OCI-LY1 (cell line): ENCODE measurements at regions not wholly inside any gene's neighbourhood (a gene's known extent, or its start where the extent isn't known, plus 50 kb on each side); places are given as distances from the start of the nearest gene placed in this dataset.

Experiments
- H2AFZ ChIP-seq: fragments of 200-600 bp; sonication (generic), shearing (Covaris generic); 2 replicates; pipeline ENCODE4 v1.6.0; 2014; ENCODE audit warnings: antibody characterized with exemption, mild to moderate bottlenecking, low read length
- H3F3A ChIP-seq: fragments of 200-600 bp; sonication (generic), shearing (Covaris generic); 2 replicates; pipeline ENCODE4 v1.6.0; 2014; ENCODE audit warnings: mild to moderate bottlenecking, antibody characterized with exemption, low read length, moderate library complexity; ENCODE audit not compliant: insufficient read depth
- H3K27ac ChIP-seq: fragments of 200-600 bp; sonication (generic); 2 replicates; pipeline ENCODE4 v1.5.1; 2014; ENCODE audit warnings: low read length, mixed run types, mild to moderate bottlenecking, low read depth; ENCODE audit not compliant: poor library complexity, severe bottlenecking
- H3K27me3 ChIP-seq: fragments of 200-600 bp; sonication (generic); 2 replicates; pipeline ENCODE4 v1.6.0; 2014; ENCODE audit warnings: antibody characterized with exemption, mild to moderate bottlenecking, low read length, moderate library complexity; ENCODE audit not compliant: insufficient read depth
- H3K36me3 ChIP-seq: fragments of 200-600 bp; sonication (generic); 2 replicates; pipeline ENCODE4 v1.6.1; 2014; ENCODE audit warnings: mild to moderate bottlenecking, antibody characterized with exemption, low read length, moderate library complexity, mixed read lengths; ENCODE audit not compliant: insufficient read depth
- H3K4me1 ChIP-seq: fragments of 200-600 bp; sonication (generic); 2 replicates; pipeline ENCODE4 v1.5.1; 2014; ENCODE audit warnings: mild to moderate bottlenecking, low read length, moderate library complexity; ENCODE audit not compliant: insufficient read depth, severe bottlenecking
- H3K4me2 ChIP-seq: fragments of 200-600 bp; sonication (generic), shearing (Covaris generic); 2 replicates; pipeline ENCODE4 v1.6.1; 2014; ENCODE audit warnings: low read length
- H3K4me3 ChIP-seq: fragments of 200-600 bp; sonication (generic); 2 replicates; pipeline ENCODE4 v1.5.1; 2014; ENCODE audit warnings: low read length, low read depth, mild to moderate bottlenecking, mixed read lengths; ENCODE audit not compliant: poor library complexity, severe bottlenecking
- H3K79me2 ChIP-seq: fragments of 200-600 bp; shearing (Covaris generic); 2 replicates; pipeline ENCODE4 v1.6.1; 2016; ENCODE audit warnings: mixed run types, low read length, mixed read lengths; ENCODE audit not compliant: insufficient read depth
- H3K9ac ChIP-seq: fragments of 200-600 bp; sonication (generic), shearing (Covaris generic); 2 replicates; pipeline ENCODE4 v1.6.1; 2014; ENCODE audit warnings: mild to moderate bottlenecking, low read length, mixed read lengths
- H3K9me2 ChIP-seq: fragments of 200-600 bp; sonication (generic), shearing (Covaris generic); 2 replicates; pipeline ENCODE4 v1.6.1; 2014; ENCODE audit warnings: low read depth, mild to moderate bottlenecking, low read length, mixed read lengths
- H3K9me3 ChIP-seq: fragments of 200-600 bp; shearing (Covaris generic); 2 replicates; pipeline ENCODE4 v1.6.1; 2014; ENCODE audit warnings: low read length, mixed read lengths
- H4K20me1 ChIP-seq: fragments of 200-600 bp; sonication (generic), shearing (Covaris generic); 2 replicates; pipeline ENCODE4 v1.6.0; 2016; ENCODE audit warnings: mild to moderate bottlenecking, low read length; ENCODE audit not compliant: insufficient read depth
- EZH2 ChIP-seq: fragments of 200-600 bp; sonication (generic), shearing (Covaris generic); IDR thresholded peaks from 2 replicates; pipeline ENCODE4 v1.8.0; 2017; ENCODE audit warnings: borderline replicate concordance, mixed run types, mild to moderate bottlenecking, antibody characterized with exemption, low read length, moderate library complexity, mixed read lengths
- TF ChIP-seq, protein P1 (sequence below): fragments of 200-600 bp; sonication (generic), shearing (Covaris generic); IDR thresholded peaks from 2 replicates; pipeline ENCODE4 v1.5.1; 2017; ENCODE audit warnings: mild to moderate bottlenecking, antibody characterized with exemption, low read length, moderate library complexity, mixed read lengths

DNA sequence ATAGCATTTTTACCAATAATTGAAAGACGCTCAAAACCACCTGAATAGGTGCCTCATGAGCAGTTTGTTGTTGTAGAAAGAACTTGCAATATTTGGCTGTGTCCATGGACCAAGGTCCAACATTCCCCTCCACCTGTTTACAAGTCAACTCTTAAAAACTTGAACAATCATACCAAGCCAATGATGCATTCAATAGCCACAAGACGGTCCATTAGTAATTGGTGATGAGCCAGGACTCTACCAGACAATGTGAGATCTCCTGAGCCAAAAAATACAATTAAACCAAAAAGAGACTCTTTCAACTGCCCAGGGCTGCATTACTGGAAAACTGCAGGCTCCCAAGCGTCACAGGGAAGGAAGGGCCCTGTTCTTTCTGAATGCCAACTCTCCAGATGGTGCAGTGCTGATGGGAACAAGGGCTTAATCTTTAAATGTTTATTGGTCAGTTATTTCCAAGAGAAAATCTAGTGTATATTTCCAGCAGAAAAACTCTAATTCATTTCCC lies 118.8 kb upstream of the EPB41L3 start:
- Histone ChIP-seq H3F3A (no peaks in the 10 kb centered on the region), H3K27ac (no peak overlapping the region), H3K4me3 (no peak overlapping the region), H3K9ac (no peak overlapping the region), H3K4me1 (no peaks in the 10 kb centered on the region), H3K36me3 (no peaks in the 10 kb centered on the region), H3K79me2 (no peaks in the 10 kb centered on the region), H3K9me3 (no peaks in the 10 kb centered on the region), H3K4me2 (no peak overlapping the region), H3K27me3 (no peaks in the 10 kb centered on the region), H4K20me1 (no peaks in the 10 kb centered on the region), H3K9me2 (no peaks in the 10 kb centered on the region), H2AFZ (no peak overlapping the region)
- TF ChIP-seq EZH2 = no peak
- TF ChIP-seq, protein P1, sequence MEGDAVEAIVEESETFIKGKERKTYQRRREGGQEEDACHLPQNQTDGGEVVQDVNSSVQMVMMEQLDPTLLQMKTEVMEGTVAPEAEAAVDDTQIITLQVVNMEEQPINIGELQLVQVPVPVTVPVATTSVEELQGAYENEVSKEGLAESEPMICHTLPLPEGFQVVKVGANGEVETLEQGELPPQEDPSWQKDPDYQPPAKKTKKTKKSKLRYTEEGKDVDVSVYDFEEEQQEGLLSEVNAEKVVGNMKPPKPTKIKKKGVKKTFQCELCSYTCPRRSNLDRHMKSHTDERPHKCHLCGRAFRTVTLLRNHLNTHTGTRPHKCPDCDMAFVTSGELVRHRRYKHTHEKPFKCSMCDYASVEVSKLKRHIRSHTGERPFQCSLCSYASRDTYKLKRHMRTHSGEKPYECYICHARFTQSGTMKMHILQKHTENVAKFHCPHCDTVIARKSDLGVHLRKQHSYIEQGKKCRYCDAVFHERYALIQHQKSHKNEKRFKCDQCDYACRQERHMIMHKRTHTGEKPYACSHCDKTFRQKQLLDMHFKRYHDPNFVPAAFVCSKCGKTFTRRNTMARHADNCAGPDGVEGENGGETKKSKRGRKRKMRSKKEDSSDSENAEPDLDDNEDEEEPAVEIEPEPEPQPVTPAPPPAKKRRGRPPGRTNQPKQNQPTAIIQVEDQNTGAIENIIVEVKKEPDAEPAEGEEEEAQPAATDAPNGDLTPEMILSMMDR = no peak

DNA sequence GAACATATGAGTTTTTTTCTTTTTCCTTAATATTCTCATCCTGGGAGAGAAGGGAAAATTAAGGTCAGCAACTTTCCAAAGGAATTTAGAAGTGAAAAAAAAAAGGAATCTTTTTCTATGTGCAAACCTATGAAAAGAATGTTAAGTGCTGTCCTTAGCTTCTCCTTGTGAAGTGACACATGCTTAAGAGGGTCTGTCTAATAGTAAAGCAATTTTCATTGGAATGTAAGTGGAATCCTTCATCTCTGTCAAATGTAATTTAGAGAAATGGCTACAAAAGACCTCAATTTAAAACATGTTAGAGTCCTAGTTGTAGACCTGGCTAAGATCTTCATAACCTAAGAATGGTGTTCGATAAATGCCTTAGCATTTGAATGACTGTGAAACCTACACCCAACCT lies 117.4 kb upstream of the EPB41L3 start:
- no peak overlapping the region for H3K27ac ChIP-seq
- H3K4me1 ChIP-seq = no peaks in the 10 kb centered on the region

GRCh38 chr18:5653802-5654201 lies 110.0 kb upstream of the EPB41L3 start:
- no peak overlapping the region for H3K4me2 ChIP-seq
- no peaks in the 10 kb centered on the region for H4K20me1 ChIP-seq
- H3K4me3 ChIP-seq = no peak overlapping the region
- H3K9ac ChIP-seq = no peak overlapping the region
- H3K9me3 ChIP-seq = no peaks in the 10 kb centered on the region
- no peaks in the 10 kb centered on the region for H3F3A ChIP-seq
- no peaks in the 10 kb centered on the region for H3K4me1 ChIP-seq
- TF ChIP-seq, protein P1 = no peak
- no peak for TF ChIP-seq EZH2
- H3K79me2 ChIP-seq = no peaks in the 10 kb centered on the region
- H3K27ac ChIP-seq = no peak overlapping the region
- no peaks in the 10 kb centered on the region for H3K36me3 ChIP-seq
- H3K9me2 ChIP-seq = no peaks in the 10 kb centered on the region
- H3K27me3 ChIP-seq = no peaks in the 10 kb centered on the region
- no peak overlapping the region for H2AFZ ChIP-seq

More for the DNA sequence above, 117.4 kb upstream of the EPB41L3 start:
- Histone ChIP-seq H3K27me3 (no peaks in the 10 kb centered on the region), H3K36me3 (no peaks in the 10 kb centered on the region), H2AFZ (no peak overlapping the region), H3K9me2 (no peaks in the 10 kb centered on the region), H3F3A (no peaks in the 10 kb centered on the region), H3K4me2 (no peak overlapping the region), H4K20me1 (no peaks in the 10 kb centered on the region), H3K79me2 (no peaks in the 10 kb centered on the region), H3K4me3 (no peak overlapping the region), H3K9me3 (no peaks in the 10 kb centered on the region), H3K9ac (no peak overlapping the region)
- TF ChIP-seq EZH2 = no peak
- TF ChIP-seq, protein P1 = no peak
